OCI-LY1 (cell line): ENCODE measurements at regions not wholly inside any gene's neighbourhood (a gene's known extent, or its start where the extent isn't known, plus 50 kb on each side); places are given as distances from the start of the nearest gene placed in this dataset.

Experiments used
- H2AFZ ChIP-seq: fragments of 200-600 bp; sonication (generic), shearing (Covaris generic); 2 replicates; pipeline ENCODE4 v1.6.0; 2014; ENCODE audit warnings: antibody characterized with exemption, mild to moderate bottlenecking, low read length
- H3F3A ChIP-seq: fragments of 200-600 bp; sonication (generic), shearing (Covaris generic); 2 replicates; pipeline ENCODE4 v1.6.0; 2014; ENCODE audit warnings: mild to moderate bottlenecking, antibody characterized with exemption, low read length, moderate library complexity; ENCODE audit not compliant: insufficient read depth
- H3K27ac ChIP-seq: fragments of 200-600 bp; sonication (generic); 2 replicates; pipeline ENCODE4 v1.5.1; 2014; ENCODE audit warnings: low read length, mixed run types, mild to moderate bottlenecking, low read depth; ENCODE audit not compliant: poor library complexity, severe bottlenecking
- H3K27me3 ChIP-seq: fragments of 200-600 bp; sonication (generic); 2 replicates; pipeline ENCODE4 v1.6.0; 2014; ENCODE audit warnings: antibody characterized with exemption, mild to moderate bottlenecking, low read length, moderate library complexity; ENCODE audit not compliant: insufficient read depth
- H3K36me3 ChIP-seq: fragments of 200-600 bp; sonication (generic); 2 replicates; pipeline ENCODE4 v1.6.1; 2014; ENCODE audit warnings: mild to moderate bottlenecking, antibody characterized with exemption, low read length, moderate library complexity, mixed read lengths; ENCODE audit not compliant: insufficient read depth
- H3K4me1 ChIP-seq: fragments of 200-600 bp; sonication (generic); 2 replicates; pipeline ENCODE4 v1.5.1; 2014; ENCODE audit warnings: mild to moderate bottlenecking, low read length, moderate library complexity; ENCODE audit not compliant: insufficient read depth, severe bottlenecking
- H3K4me2 ChIP-seq: fragments of 200-600 bp; sonication (generic), shearing (Covaris generic); 2 replicates; pipeline ENCODE4 v1.6.1; 2014; ENCODE audit warnings: low read length
- H3K4me3 ChIP-seq: fragments of 200-600 bp; sonication (generic); 2 replicates; pipeline ENCODE4 v1.5.1; 2014; ENCODE audit warnings: low read length, low read depth, mild to moderate bottlenecking, mixed read lengths; ENCODE audit not compliant: poor library complexity, severe bottlenecking
- H3K79me2 ChIP-seq: fragments of 200-600 bp; shearing (Covaris generic); 2 replicates; pipeline ENCODE4 v1.6.1; 2016; ENCODE audit warnings: mixed run types, low read length, mixed read lengths; ENCODE audit not compliant: insufficient read depth
- H3K9ac ChIP-seq: fragments of 200-600 bp; sonication (generic), shearing (Covaris generic); 2 replicates; pipeline ENCODE4 v1.6.1; 2014; ENCODE audit warnings: mild to moderate bottlenecking, low read length, mixed read lengths
- H3K9me2 ChIP-seq: fragments of 200-600 bp; sonication (generic), shearing (Covaris generic); 2 replicates; pipeline ENCODE4 v1.6.1; 2014; ENCODE audit warnings: low read depth, mild to moderate bottlenecking, low read length, mixed read lengths
- H3K9me3 ChIP-seq: fragments of 200-600 bp; shearing (Covaris generic); 2 replicates; pipeline ENCODE4 v1.6.1; 2014; ENCODE audit warnings: low read length, mixed read lengths
- H4K20me1 ChIP-seq: fragments of 200-600 bp; sonication (generic), shearing (Covaris generic); 2 replicates; pipeline ENCODE4 v1.6.0; 2016; ENCODE audit warnings: mild to moderate bottlenecking, low read length; ENCODE audit not compliant: insufficient read depth
- EZH2 ChIP-seq: fragments of 200-600 bp; sonication (generic), shearing (Covaris generic); IDR thresholded peaks from 2 replicates; pipeline ENCODE4 v1.8.0; 2017; ENCODE audit warnings: borderline replicate concordance, mixed run types, mild to moderate bottlenecking, antibody characterized with exemption, low read length, moderate library complexity, mixed read lengths
- TF ChIP-seq, protein P1 (sequence below): fragments of 200-600 bp; sonication (generic), shearing (Covaris generic); IDR thresholded peaks from 2 replicates; pipeline ENCODE4 v1.5.1; 2017; ENCODE audit warnings: mild to moderate bottlenecking, antibody characterized with exemption, low read length, moderate library complexity, mixed read lengths

DNA sequence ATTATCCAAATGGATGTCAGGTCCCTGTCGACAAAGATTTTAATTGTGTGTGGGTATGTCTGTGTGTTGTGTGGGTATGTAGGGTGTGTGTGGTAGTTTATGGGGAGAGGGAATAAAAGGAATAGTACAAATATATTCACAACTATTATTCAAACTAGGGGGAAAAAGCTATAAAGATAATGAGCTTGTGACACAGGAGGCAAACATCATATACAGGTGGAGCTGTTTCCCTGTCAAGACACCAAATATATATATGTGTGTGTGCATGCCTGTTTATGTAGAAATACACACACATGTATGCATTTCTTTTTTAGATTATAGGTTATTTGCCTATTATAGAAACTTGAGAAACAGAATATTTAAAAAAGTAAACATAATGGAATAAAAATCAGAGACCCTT, 108.7 kb downstream of the CD47 start:
- no peaks in the 10 kb centered on the region for H3K9me3 ChIP-seq
- no peak overlapping the region for H3K27ac ChIP-seq
- no peaks in the 10 kb centered on the region for H3K79me2 ChIP-seq
- H2AFZ ChIP-seq: no peak overlapping the region
- no peaks in the 10 kb centered on the region for H3K27me3 ChIP-seq
- TF ChIP-seq, protein P1, sequence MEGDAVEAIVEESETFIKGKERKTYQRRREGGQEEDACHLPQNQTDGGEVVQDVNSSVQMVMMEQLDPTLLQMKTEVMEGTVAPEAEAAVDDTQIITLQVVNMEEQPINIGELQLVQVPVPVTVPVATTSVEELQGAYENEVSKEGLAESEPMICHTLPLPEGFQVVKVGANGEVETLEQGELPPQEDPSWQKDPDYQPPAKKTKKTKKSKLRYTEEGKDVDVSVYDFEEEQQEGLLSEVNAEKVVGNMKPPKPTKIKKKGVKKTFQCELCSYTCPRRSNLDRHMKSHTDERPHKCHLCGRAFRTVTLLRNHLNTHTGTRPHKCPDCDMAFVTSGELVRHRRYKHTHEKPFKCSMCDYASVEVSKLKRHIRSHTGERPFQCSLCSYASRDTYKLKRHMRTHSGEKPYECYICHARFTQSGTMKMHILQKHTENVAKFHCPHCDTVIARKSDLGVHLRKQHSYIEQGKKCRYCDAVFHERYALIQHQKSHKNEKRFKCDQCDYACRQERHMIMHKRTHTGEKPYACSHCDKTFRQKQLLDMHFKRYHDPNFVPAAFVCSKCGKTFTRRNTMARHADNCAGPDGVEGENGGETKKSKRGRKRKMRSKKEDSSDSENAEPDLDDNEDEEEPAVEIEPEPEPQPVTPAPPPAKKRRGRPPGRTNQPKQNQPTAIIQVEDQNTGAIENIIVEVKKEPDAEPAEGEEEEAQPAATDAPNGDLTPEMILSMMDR: no peak
- TF ChIP-seq EZH2: no peak
- H3K4me2 ChIP-seq: no peak overlapping the region
- no peak overlapping the region for H3K9ac ChIP-seq
- H3K4me3 ChIP-seq: no peak overlapping the region
- no peaks in the 10 kb centered on the region for H3K36me3 ChIP-seq
- H3K4me1 ChIP-seq: no peaks in the 10 kb centered on the region
- no peaks in the 10 kb centered on the region for H3K9me2 ChIP-seq
- no peaks in the 10 kb centered on the region for H4K20me1 ChIP-seq
- no peaks in the 10 kb centered on the region for H3F3A ChIP-seq

GRCh38 chr3:107981471-107982111, 109.2 kb downstream of the CD47 start:
- no peaks in the 10 kb centered on the region for H3K36me3 ChIP-seq
- H3K4me2 ChIP-seq: no peak overlapping the region
- no peaks in the 10 kb centered on the region for H3K27me3 ChIP-seq
- no peaks in the 10 kb centered on the region for H3K4me1 ChIP-seq
- no peaks in the 10 kb centered on the region for H4K20me1 ChIP-seq
- no peak overlapping the region for H3K27ac ChIP-seq
- no peaks in the 10 kb centered on the region for H3K9me3 ChIP-seq
- H2AFZ ChIP-seq: no peak overlapping the region
- H3K9me2 ChIP-seq: no peaks in the 10 kb centered on the region
- no peaks in the 10 kb centered on the region for H3F3A ChIP-seq
- H3K79me2 ChIP-seq: no peaks in the 10 kb centered on the region
- no peak overlapping the region for H3K9ac ChIP-seq
- no peak overlapping the region for H3K4me3 ChIP-seq
- TF ChIP-seq, protein P1: no peak
- TF ChIP-seq EZH2: no peak

- Histone ChIP-seq H4K20me1 (no peaks in the 10 kb centered on the region), H3K27ac (no peak overlapping the region), H3K4me2 (no peak overlapping the region), H2AFZ (no peak overlapping the region), H3K9me3 (no peaks in the 10 kb centered on the region), H3K9me2 (no peaks in the 10 kb centered on the region), H3K9ac (no peak overlapping the region), H3K27me3 (no peaks in the 10 kb centered on the region), H3K36me3 (no peaks in the 10 kb centered on the region), H3K4me1 (no peaks in the 10 kb centered on the region), H3K4me3 (no peak overlapping the region), H3F3A (no peaks in the 10 kb centered on the region), H3K79me2 (no peaks in the 10 kb centered on the region)
- TF ChIP-seq, protein P1: no peak
Observed at GRCh38 chr3:107979538-107979937, 111.3 kb downstream of the CD47 start.
